HepG2 (cell line): ENCODE measurements at regions not wholly inside any gene's neighbourhood (a gene's known extent, or its start where the extent isn't known, plus 50 kb on each side); places are given as distances from the start of the nearest gene placed in this dataset.

Experiments used
- CBX2 ChIP-seq, 2 experiments: fragments of 200-600 bp in 1 of 2; sonication (generic); formaldehyde crosslinking in 1 of 2; IDR thresholded peaks; 2 replicates each; pipeline versions ENCODE4 v1.7.0 to v1.8.1; 2018 to 2022; ENCODE audit warnings: low read depth in 2 of 2, low read length in 1 of 2, mild to moderate bottlenecking in 1 of 2, missing genetic modification reagents in 1 of 2
- FIP1L1 ChIP-seq: fragments of 200-400 bp; formaldehyde crosslinking; IDR thresholded peaks from 2 replicates; pipeline ENCODE4 v1.6.1; 2018; ENCODE audit warnings: low read depth, mild to moderate bottlenecking, low read length, moderate library complexity, borderline replicate concordance; ENCODE audit not compliant: insufficient read depth
- GLI4 ChIP-seq: sonication (generic); formaldehyde crosslinking; IDR thresholded peaks from 2 replicates; pipeline ENCODE4 v1.5.1; 2020; ENCODE audit warnings: missing genetic modification reagents, mild to moderate bottlenecking, moderate library complexity, borderline replicate concordance
- HMGXB3 ChIP-seq: sonication (generic); formaldehyde crosslinking; IDR thresholded peaks from 2 replicates; pipeline ENCODE4 v1.4.0; 2020; ENCODE audit warnings: missing genetic modification reagents, borderline replicate concordance
- JARID2 ChIP-seq: sonication (generic); formaldehyde crosslinking; IDR thresholded peaks from 2 replicates; pipeline ENCODE4 v1.8.1; 2023; ENCODE audit warnings: missing genetic modification reagents, inconsistent platforms; ENCODE audit not compliant: insufficient replicate concordance
- NFKB2 ChIP-seq: sonication (generic); formaldehyde crosslinking; IDR thresholded peaks from 2 replicates; pipeline ENCODE4 v1.4.0; 2020; ENCODE audit warnings: missing genetic modification reagents, borderline replicate concordance
- SATB2 ChIP-seq: sonication (generic); formaldehyde crosslinking; IDR thresholded peaks from 2 replicates; pipeline ENCODE4 v1.5.0; 2020; ENCODE audit warnings: missing genetic modification reagents
- THYN1 ChIP-seq: sonication (generic); formaldehyde crosslinking; IDR thresholded peaks from 2 replicates; pipeline ENCODE4 v1.8.1; 2023; ENCODE audit warnings: low read depth, mild to moderate bottlenecking, moderate library complexity, missing genetic modification reagents, borderline replicate concordance
- ZHX2 ChIP-seq, 2 experiments: sonication (generic) in 1 of 2; formaldehyde crosslinking in 1 of 2; IDR thresholded peaks; 2 replicates each; pipeline versions ENCODE4 v1.6.1 to v1.9.0; 2014 to 2022; ENCODE audit warnings: antibody characterized with exemption in 1 of 2, borderline replicate concordance in 1 of 2, inconsistent platforms in 1 of 2, low read depth in 1 of 2, missing genetic modification reagents in 1 of 2
- ZMAT5 ChIP-seq: sonication (generic); formaldehyde crosslinking; IDR thresholded peaks from 2 replicates; pipeline ENCODE4 v1.5.0; 2020; ENCODE audit warnings: mild to moderate bottlenecking, low read depth, missing genetic modification reagents, borderline replicate concordance
- ZNF670 ChIP-seq: sonication (generic); formaldehyde crosslinking; IDR thresholded peaks from 2 replicates; pipeline ENCODE4 v1.8.0; 2022; ENCODE audit warnings: mild to moderate bottlenecking, missing genetic modification reagents, borderline replicate concordance
- ZNF773 ChIP-seq: sonication (generic); formaldehyde crosslinking; IDR thresholded peaks from 2 replicates; pipeline ENCODE4 v1.4.0; 2020; ENCODE audit warnings: missing genetic modification reagents, borderline replicate concordance
- TF ChIP-seq, protein P1 (sequence below): IDR thresholded peaks from 2 replicates; pipeline ENCODE4 v1.6.1; 2016
- TF ChIP-seq, protein P2 (sequence below): sonication (generic); formaldehyde crosslinking; IDR thresholded peaks from 2 replicates; pipeline ENCODE4 v1.8.1; 2023; ENCODE audit warnings: mild to moderate bottlenecking, missing genetic modification reagents

GRCh38 chr20:53769041-53769440 is 175.4 kb upstream of the ZNF217 start (continued):
- no peak for TF ChIP-seq HMGXB3 (CRISPR knock-in tag)
- no peak for TF ChIP-seq JARID2 (CRISPR knock-in tag)
- no peak for TF ChIP-seq ZHX2 (IDR thresholded peaks at IDR 0.05; ENCODE audit: low read depth)
- TF ChIP-seq ZHX2 (CRISPR knock-in tag; IDR thresholded peaks at IDR 0.05; ENCODE audit: borderline replicate concordance) = peak; percentile 69; the same call in 1 of the 2 replicates
- TF ChIP-seq ZNF670 (CRISPR knock-in tag) = no peak
- TF ChIP-seq, protein P1, sequence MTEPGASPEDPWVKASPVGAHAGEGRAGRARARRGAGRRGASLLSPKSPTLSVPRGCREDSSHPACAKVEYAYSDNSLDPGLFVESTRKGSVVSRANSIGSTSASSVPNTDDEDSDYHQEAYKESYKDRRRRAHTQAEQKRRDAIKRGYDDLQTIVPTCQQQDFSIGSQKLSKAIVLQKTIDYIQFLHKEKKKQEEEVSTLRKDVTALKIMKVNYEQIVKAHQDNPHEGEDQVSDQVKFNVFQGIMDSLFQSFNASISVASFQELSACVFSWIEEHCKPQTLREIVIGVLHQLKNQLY (CRISPR knock-in tag) = peak; percentile 72; the same call in 1 of the 2 replicates
- TF ChIP-seq ZMAT5 (CRISPR knock-in tag) = no peak
- TF ChIP-seq CBX2 (IDR thresholded peaks at IDR 0.05; ENCODE audit: low read depth, low read length) = no peak
- TF ChIP-seq CBX2 (CRISPR knock-in tag; IDR thresholded peaks at IDR 0.05; ENCODE audit: low read depth) = no peak
- TF ChIP-seq THYN1 (CRISPR knock-in tag) = no peak
- TF ChIP-seq NFKB2 (CRISPR knock-in tag) = no peak
- TF ChIP-seq GLI4 = no peak
- TF ChIP-seq ZNF773 = no peak
- TF ChIP-seq, protein P2, sequence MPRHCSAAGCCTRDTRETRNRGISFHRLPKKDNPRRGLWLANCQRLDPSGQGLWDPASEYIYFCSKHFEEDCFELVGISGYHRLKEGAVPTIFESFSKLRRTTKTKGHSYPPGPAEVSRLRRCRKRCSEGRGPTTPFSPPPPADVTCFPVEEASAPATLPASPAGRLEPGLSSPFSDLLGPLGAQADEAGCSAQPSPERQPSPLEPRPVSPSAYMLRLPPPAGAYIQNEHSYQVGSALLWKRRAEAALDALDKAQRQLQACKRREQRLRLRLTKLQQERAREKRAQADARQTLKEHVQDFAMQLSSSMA (CRISPR knock-in tag) = no peak
- TF ChIP-seq FIP1L1 = no peak
- TF ChIP-seq SATB2 (CRISPR knock-in tag) = peak; percentile 72; the same call in 1 of the 2 replicates
